ENCODE measurements at regions not wholly inside any gene's neighbourhood (a gene's known extent, or its start where the extent isn't known, plus 50 kb on each side); places are given as distances from the start of the nearest gene placed in this dataset.
"Not testable (repeated sequence)": the region's sequence is repeated elsewhere in the genome, so short reads cannot be mapped to it uniquely, and the experiment has no call there.

- no peaks in the 10 kb centered on the region for H3K27me3 ChIP-seq
- TF ChIP-seq, protein P1, sequence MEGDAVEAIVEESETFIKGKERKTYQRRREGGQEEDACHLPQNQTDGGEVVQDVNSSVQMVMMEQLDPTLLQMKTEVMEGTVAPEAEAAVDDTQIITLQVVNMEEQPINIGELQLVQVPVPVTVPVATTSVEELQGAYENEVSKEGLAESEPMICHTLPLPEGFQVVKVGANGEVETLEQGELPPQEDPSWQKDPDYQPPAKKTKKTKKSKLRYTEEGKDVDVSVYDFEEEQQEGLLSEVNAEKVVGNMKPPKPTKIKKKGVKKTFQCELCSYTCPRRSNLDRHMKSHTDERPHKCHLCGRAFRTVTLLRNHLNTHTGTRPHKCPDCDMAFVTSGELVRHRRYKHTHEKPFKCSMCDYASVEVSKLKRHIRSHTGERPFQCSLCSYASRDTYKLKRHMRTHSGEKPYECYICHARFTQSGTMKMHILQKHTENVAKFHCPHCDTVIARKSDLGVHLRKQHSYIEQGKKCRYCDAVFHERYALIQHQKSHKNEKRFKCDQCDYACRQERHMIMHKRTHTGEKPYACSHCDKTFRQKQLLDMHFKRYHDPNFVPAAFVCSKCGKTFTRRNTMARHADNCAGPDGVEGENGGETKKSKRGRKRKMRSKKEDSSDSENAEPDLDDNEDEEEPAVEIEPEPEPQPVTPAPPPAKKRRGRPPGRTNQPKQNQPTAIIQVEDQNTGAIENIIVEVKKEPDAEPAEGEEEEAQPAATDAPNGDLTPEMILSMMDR (IDR thresholded peaks at IDR 0.05): no peak
- no peak overlapping the region for H3K4me3 ChIP-seq (ENCODE audit: low read depth in 1 of 2, low read length in 1 of 2)
- H3K4me1 ChIP-seq (ENCODE audit: control insufficient read depth in 1 of 2, insufficient read depth in 1 of 2, low read depth in 1 of 2, low read length in 1 of 2): no peaks in the 10 kb centered on the region
- H3K36me3 ChIP-seq: no peaks in the 10 kb centered on the region
- H3K9me3 ChIP-seq: no peaks in the 10 kb centered on the region
- H3K27ac ChIP-seq: no peak overlapping the region
Observed at GRCh38 chr3:87553058-87553457, 276.7 kb upstream of the POU1F1 start.

GRCh38 chr3:87550892-87551291 lies 274.5 kb upstream of the POU1F1 start:
- Histone ChIP-seq H3K27me3 (no peaks in the 10 kb centered on the region), H3K4me1 (ENCODE audit: control insufficient read depth in 1 of 2, insufficient read depth in 1 of 2, low read depth in 1 of 2, low read length in 1 of 2) (no peaks in the 10 kb centered on the region), H3K4me3 (ENCODE audit: low read depth in 1 of 2, low read length in 1 of 2) (no peak overlapping the region), H3K36me3 (no peaks in the 10 kb centered on the region), H3K9me3 (no peaks in the 10 kb centered on the region), H3K27ac (no peak overlapping the region)
- TF ChIP-seq, protein P1 (IDR thresholded peaks at IDR 0.05): no peak

GRCh38 chr3:87549208-87549607 lies 272.8 kb upstream of the POU1F1 start:
- TF ChIP-seq, protein P1 (IDR thresholded peaks at IDR 0.05): no peak
- Histone ChIP-seq H3K27me3 (no peaks in the 10 kb centered on the region), H3K4me3 (ENCODE audit: low read depth in 1 of 2, low read length in 1 of 2) (no peak overlapping the region)

GRCh38 chr3:87548271-87548670 lies 271.9 kb upstream of the POU1F1 start:
- H3K4me3 ChIP-seq (ENCODE audit: low read depth in 1 of 2, low read length in 1 of 2): no peak overlapping the region
- TF ChIP-seq, protein P1 (IDR thresholded peaks at IDR 0.05): no peak
- no peak overlapping the region for H3K27ac ChIP-seq
- no peaks in the 10 kb centered on the region for H3K36me3 ChIP-seq
- H3K9me3 ChIP-seq: no peaks in the 10 kb centered on the region
- H3K4me1 ChIP-seq (ENCODE audit: control insufficient read depth in 1 of 2, insufficient read depth in 1 of 2, low read depth in 1 of 2, low read length in 1 of 2): no peaks in the 10 kb centered on the region
- no peaks in the 10 kb centered on the region for H3K27me3 ChIP-seq

More at GRCh38 chr3:87549208-87549607, 272.8 kb upstream of the POU1F1 start:
- Histone ChIP-seq H3K9me3 (no peaks in the 10 kb centered on the region), H3K36me3 (no peaks in the 10 kb centered on the region), H3K27ac (no peak overlapping the region), H3K4me1 (ENCODE audit: control insufficient read depth in 1 of 2, insufficient read depth in 1 of 2, low read depth in 1 of 2, low read length in 1 of 2) (no peaks in the 10 kb centered on the region)

DNA sequence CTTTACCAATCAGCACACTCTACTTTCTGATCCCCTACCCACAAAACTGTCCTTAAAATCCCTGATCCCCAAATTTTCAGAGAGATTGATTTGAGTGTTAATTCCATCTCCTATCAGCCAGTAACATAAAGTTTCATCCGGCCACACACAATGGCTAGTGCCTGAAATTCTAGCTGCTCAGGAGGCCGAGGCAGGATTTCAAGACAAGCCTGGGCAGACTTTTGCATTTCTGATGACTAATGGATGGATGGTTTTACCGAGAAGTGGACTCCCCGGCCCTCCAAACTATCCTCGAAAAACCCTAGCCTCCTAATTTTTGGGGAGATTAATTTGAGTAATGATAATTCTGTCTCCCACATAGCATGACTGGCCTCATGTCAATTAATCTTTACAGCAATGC lies 269.8 kb upstream of the POU1F1 start:
- Histone ChIP-seq H3K27me3 (no peaks in the 10 kb centered on the region), H3K4me3 (ENCODE audit: low read depth in 1 of 2, low read length in 1 of 2) (no peak overlapping the region), H3K27ac (no peak overlapping the region), H3K4me1 (ENCODE audit: control insufficient read depth in 1 of 2, insufficient read depth in 1 of 2, low read depth in 1 of 2, low read length in 1 of 2) (no peaks in the 10 kb centered on the region), H3K36me3 (no peaks in the 10 kb centered on the region), H3K9me3 (no peaks in the 10 kb centered on the region)
- TF ChIP-seq, protein P1 (IDR thresholded peaks at IDR 0.05): no peak

DNA sequence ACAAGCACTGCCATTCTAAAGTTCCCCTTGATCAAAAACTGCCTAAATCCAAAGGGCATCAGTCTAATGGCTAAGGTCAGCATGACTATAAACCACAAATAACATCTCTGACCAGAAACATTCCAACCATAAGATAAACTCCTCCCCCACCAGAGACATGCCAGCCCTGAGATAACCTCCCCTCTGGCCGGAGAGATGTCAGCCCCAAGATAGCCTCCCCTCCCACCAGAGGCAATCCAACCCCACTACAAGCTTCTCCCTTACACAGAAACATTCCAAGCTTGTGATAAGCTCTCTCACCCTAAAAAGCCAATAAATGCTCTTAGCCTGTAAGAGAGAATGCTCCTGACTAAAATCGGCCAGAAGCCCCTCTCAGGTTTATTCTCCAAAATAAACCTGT lies 267.0 kb upstream of the POU1F1 start:
- not testable (repeated sequence) for H3K9me3 ChIP-seq; H3K4me1 ChIP-seq (ENCODE audit: control insufficient read depth in 1 of 2, insufficient read depth in 1 of 2, low read depth in 1 of 2, low read length in 1 of 2); H3K4me3 ChIP-seq (ENCODE audit: low read depth in 1 of 2, low read length in 1 of 2); H3K36me3 ChIP-seq; H3K27ac ChIP-seq; H3K27me3 ChIP-seq
